Nucleus accumbens (tissue), 56 donors: ENCODE measurements at regions not wholly inside any gene's neighbourhood (a gene's known extent, or its start where the extent isn't known, plus 50 kb on each side); places are given as distances from the start of the nearest gene placed in this dataset.

Source experiments
- DNase-seq, 56 donors: peaks; one replicate each; lab custom pipeline; 2025; lab: John Stamatoyannopoulos, UW

DNA sequence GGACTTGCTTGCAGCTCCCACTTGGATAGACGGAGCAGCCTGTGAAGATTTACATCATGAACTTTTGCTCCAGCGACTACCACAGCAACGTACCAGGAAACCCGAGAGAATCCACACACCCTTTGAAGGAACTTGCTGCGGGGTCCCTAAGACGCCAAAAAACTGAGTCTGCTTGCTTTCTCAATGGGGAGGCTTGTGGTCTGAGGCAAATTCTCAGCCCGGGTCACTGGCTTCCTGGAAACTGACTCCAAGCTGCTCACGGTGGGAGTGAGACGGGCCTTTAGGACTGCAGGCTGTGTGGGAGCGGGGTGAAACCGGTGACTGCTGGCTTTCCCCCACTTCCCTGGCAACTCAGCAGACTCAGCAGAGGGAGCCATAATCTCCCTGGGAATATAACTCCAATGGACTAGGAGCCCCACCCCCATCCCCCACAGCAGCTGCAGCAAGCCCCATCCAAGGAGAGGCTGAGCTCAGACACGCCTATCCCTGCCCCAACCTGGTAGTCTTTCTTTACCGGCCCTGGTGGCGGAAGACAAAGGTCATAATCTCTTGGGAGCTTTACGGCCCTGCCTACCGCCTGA lies 466.0 kb downstream of the CAAP1 start:
- peak in 1 of 56 donors; percentile 9 for DNase-seq

DNA sequence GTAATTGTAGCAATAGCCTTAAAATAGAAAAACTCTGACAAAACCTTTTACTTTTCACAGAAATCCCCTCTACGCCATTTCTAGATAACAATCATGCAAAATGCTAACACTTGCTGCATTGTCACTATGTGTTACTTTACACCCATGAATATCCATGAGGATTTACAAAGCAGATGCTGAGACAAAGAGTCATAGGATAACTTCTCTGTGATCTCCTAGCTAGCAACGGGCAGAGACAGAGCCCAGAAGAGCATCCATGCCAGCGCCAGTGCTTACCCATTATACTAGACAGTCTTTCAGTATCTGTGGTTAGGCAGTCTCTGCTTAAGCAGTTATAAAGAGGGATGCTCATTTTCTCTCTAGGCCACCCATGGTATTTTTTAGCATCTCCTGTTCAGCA lies 474.1 kb downstream of the CAAP1 start:
- DNase-seq, result no peak

DNA sequence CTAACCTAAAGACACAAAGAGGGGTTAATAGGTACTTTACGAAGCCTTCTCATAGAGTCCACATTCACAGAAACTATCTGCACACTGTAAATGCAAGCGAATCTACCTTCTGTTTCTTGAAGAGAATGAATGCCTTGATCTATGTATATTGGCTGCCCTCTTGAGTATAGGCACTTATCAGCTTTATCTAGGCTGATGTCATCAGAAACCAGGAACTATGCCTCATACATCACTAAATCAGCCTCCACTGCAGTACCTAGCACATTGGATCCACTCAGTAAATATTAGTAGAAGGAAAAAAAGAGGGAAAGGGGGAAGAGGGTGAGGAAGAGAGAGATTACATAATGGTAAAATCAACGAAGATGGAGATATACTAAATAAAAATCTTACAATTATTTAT lies 477.1 kb downstream of the CAAP1 start:
- DNase-seq, result no peak

DNA sequence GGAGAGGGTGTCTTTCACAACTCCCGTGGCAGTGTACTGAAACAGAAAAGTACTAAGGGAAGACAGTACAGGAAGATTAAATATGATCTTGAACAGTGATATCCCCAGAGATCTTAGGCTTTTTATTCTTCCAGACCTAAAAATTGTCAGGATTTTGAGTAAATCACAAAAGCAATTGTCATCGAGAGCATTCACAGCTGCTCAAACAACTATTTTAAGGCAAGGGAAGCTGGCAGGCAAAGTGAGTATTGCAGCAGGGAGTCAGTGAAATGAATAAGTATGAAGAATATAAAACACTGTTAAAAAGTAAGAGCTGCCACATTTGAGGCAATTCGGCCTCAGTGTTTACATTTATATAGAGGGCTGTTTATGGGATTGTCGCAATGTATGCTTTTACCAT lies 479.0 kb downstream of the CAAP1 start:
- peak in 4 of 56 donors; percentile 3 to 31 (median 4) for DNase-seq

DNA sequence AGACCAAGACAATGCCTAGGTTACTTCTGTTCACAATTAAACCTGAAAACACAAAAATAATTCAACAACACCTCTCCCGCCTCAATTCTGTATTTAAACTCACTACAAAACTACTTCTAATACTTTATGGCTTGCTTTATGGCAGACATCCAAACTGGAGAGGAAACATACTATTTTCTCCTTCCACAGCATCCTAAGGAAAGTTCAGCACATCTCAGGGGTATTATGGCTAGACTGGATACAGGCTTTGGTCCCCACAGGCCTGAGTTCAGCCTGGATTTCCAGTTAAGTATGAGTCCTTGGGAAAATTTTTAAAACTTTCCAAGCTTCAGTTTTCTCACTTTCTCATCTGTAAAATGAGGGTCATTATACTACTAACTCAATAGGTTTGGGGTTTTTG lies 480.2 kb downstream of the CAAP1 start:
- DNase-seq, result no peak

DNA sequence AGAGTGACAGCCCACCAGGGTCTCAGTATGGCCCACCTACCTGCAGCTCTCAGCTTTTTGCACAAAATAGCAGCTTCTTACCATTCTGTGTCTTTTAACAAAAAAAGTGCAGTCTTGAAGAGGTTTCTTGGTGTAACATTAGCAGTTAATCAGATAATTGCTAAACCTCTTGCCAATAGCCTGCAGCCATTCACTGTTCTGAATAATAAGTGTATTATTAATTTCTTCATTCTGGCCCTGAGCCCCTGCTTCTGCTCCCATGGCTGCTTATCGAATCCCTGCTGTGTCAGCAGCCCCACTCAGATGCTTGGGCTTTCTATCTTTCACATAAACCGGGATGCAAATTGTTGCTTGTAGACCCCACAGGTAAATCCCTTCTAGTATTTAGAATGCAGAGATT lies 485.9 kb downstream of the CAAP1 start:
- no peak for DNase-seq

DNA sequence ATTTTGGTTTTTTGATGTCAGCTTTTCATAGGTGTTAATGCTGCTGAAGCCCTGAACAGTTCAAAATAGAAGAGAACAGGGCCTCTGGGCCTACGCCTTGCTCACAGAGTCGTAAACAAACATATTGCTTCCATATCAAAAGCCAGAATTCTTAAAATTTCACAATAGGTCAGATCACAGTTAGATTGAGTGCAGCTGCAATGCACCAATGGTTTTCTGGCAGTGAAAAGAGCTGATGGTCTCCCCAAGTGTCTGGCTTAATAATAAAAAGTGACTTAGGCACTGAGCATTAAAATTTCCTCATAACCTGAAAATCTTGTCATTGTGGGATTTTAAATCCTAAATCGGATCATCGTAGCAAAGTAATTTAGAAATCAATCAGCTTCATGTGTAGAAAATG lies 493.0 kb downstream of the CAAP1 start:
- DNase-seq, result no peak

DNA sequence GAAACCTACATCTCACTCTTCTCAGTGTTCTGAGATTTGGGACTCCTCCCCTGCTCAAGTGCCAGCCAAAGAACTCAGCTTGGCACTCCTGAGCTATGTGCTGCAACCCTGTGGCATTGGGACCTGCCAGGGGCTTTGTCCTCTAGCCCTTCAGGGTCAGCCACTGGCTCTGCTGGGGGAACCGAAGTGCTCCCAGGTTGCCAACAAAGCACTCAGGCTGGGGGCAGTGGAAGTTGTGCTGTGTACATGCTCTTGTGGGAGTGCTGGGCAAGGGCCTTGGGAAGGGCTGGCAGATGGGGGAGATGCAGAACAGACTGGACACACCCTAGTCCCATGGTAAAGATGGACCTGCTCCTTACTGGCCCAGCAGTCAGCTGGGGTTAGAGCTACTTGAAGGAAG lies 498.6 kb downstream of the CAAP1 start:
- DNase-seq, result peak in 1 of 56 donors; percentile 0

DNA sequence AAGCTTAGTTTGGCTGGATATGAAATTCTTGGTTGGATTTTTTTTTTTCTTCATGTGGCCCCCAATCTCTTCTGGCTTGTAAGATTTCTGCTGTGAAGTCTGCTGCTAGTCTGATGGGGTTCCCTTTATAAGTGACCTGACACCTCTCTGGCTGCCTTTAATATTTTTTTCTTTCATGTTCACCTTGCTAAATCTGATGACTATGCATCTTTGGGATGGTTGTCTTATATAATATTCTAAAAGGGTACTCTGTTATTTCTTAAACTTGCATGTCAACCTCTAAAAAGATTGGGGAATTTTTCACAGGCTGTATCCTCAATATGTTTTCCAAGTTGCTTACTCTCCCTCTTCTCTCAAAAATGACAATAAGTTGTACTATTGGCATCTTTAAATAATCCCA lies 500.0 kb downstream of the CAAP1 start:
- DNase-seq, result no peak

DNA sequence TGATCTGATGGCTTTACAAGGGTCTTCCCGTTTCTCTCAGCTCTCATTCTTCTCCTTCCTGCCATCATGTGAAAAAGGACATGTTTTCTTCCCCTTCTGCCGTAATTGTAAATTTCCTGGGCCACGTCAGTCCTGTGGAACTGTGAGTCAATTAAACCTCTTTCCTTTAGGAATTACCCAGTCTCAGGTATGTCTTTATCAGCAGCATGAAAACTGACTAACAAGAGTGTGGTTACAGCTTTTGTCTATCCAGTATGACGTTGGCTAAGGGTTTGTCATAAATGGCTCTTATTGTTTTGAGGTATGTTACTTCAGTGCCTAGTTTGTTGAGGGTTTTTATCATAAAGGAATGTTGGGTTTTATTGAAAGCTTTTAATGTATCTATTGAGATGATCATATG lies 501.6 kb downstream of the CAAP1 start:
- DNase-seq, result no peak

DNA sequence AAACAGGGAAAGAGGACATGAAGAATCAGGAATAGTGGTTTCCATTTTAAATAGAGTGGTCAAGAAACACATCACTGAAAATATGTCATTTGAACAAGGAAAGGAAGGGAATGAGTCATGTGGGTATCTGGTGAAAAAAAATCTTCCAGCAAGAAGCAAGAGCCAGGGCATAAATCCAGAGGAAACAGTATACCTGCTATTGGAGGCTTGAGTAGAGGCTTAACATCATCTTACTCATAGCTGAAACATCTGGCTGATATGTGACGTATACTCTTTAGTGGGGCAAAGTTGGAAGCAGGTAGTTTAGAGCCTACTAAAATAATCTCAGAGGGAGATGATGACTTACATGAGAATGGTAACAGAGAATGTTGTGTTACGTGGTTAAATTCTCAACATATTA lies 517.2 kb downstream of the CAAP1 start:
- DNase-seq, result no peak

DNA sequence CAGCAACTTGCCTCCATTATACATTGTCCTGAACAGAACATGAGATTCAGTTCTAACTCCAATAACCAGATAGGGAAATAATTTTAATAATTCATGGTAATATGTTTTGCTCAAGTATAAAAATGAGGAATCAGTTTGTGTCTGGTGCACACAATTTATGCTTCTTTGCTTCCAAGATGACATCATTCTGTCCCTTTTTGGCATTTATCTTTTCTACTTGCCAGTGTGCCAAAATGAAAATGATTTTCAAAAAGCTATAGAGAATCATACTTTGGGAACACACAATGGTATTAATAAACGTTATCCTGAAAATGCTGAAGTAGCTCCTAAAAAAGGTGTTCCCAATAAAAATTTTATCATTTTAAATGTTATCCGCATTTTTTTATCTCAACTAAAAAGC lies 519.0 kb downstream of the CAAP1 start:
- DNase-seq, result no peak

DNA sequence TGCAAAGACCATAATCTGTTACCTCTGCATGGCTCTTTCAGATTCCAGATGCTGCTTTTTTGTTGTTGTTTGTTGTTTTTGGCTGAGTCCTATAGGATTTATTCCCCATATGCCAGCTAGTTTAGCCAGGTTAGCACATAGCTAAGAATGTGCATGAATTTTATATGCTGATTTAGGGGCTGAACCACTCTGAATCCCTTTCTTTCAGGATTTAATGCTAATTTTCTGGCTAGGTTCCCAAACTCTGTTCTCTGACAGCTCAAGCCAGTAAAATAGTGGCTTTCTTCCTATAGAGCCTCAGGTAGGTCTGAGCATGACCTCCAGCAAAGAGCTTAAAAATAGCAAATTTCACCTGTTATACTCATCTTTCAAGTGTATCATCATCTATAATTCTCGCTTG lies 521.4 kb downstream of the CAAP1 start:
- DNase-seq, result no peak

DNA sequence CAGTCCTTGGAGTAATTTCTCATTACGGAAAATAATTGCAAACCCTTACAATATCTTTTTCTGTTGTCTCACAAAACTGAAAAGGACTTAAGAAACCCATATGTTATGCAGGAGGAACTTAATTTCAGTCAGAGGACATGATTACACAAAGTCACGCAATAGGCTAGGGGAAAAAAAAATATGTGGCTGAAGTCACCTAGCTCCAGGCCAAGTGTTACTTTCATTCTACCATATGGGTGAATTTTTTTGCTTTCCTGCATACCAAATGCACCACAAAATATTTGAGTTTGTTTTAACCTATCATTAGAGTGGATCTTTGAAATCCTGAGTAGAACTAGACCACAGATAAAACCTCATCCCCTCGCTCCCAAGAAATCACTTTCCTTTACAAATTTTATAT lies 523.5 kb downstream of the CAAP1 start:
- no peak for DNase-seq

DNA sequence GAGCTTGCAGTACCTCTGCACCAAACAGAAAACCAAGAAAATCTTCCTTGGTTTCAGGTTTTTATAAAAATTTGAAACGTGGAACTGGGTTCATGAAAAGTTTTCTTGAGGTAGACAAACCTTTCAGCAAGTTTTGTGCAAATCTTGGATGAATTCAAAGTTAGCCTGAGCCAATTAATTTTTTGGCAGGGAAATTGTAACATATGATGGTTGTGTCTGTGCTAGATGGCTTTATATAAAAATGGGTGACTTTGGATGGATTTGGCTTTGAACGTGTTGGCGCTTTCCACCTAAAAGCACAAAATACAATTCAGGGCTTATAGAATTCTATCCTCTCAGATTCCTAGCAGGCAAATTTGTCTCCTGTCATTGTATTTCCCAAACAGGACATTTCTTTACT lies 524.4 kb downstream of the CAAP1 start:
- no peak for DNase-seq

DNA sequence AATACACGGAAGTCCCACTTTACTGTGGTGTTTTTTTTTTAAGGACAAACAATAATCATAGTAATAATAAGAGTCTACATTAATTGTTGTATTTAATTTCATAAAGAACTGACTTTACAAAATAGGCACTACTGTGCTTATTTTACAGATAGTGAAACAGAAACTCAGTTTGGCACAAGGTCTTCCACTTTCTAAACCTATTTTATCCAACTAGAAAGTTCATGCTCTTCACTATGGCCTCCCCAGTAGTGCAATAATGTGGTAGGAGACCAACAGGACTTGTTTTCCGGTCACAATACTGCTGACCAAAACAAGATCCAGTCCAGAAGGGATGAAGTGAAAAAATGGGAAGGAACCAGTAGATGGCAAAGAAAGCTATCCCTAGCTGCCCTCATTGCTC lies 531.6 kb downstream of the CAAP1 start:
- no peak for DNase-seq

DNA sequence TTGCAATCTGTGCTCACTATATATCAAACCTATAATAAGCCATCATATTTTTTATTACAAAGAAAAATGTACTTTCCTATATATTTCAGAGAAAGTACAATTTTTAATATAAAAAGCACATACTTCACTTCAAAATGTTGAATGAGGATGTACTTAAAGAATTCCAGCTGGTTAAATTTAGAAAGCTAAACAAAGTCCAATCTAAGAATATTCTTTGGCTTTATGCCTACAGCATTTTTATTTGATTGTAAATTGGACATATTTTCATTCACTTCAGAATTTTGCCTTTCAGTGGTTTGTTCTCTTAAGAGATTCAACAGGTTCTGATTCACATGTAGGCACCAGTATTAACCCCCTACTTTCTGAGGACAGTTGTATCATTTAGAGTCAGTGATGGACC lies 533.8 kb downstream of the CAAP1 start:
- no peak for DNase-seq

DNA sequence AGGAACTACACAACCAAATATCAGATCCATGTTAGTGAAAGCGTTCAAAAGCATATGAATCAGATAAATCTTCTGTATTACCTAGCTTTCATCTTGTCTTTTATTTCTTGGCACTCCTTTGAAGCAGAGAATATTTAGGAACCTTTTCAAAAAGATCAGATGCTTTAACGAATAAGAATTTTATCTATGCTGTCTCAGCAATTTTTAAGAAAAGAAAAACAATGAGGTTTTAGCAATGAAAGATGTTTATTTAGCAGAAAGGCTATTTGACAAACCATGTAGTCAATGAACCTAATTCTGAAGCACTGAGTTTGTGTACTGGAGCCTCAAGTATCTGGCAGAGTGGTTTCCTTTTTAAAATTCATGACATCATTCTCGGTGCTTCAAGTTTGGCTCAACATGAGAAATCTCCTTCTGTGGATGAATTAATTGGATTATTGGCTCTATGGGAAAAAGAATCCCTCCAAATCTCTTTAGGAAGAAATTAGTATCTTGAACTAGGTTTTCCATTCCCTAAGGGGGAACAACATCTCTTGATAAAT lies 534.7 kb downstream of the CAAP1 start:
- no peak for DNase-seq

DNA sequence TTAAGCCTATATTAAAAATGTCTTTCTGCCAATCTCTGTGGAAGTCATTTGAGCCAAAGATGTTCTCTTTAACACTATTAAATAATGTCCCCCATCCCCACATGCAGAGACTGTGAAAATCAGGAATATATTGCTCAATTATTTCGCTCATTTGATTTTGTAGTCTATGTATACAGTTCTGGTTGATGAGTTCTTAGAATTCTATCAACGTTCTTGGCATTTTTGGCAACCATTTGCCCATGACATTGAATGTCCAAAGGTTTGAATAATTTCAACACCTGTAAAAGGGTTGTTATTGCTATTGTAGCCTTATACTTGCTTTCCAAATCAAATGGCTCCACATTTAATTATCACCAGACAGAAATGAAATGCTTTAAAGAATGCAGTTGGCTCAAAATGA lies 536.1 kb downstream of the CAAP1 start:
- DNase-seq, result no peak

DNA sequence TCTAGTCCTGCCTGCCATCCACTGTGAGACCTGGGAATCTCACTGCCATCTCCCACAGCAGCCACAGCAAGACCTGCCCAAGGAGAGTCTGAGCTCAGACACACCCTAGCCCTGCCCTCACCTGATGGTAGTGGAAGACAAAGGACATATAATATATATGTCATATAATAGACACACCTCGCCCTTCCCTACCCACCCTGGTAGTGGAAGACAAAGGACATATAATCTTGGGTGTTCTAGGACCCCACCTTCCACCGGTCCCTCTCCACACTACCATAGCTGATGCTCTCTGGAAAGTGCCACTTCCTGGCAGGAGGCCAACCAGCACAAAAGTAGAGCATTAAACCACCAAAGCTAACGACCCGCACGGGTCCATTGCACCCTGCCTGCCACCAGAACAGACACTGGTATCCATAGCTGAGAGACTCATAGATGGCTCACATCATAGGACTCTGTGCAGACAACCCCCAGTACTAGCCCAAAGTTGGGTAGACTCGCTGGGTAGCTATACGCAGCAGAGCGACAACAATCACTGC lies 545.6 kb downstream of the CAAP1 start:
- DNase-seq, result no peak

DNA sequence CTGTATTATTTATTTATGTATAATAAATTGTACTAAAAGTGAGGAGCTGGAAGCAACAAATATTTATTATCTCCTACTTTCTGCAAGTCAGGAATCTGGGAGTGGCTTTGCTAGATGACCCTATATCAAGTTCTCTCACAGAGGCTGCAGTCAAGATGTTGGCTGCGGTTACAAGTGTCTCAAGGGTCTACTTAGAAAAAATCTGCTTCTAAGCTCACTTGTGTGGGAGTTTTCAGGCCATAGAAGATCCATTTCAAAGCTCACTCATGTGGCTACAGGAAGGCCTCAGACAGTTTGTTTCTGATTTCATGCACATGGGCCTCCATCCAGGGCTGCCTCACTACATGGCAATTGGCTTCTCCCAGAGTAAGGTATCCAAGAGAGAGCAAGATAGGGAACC lies 551.1 kb downstream of the CAAP1 start:
- DNase-seq, result no peak

DNA sequence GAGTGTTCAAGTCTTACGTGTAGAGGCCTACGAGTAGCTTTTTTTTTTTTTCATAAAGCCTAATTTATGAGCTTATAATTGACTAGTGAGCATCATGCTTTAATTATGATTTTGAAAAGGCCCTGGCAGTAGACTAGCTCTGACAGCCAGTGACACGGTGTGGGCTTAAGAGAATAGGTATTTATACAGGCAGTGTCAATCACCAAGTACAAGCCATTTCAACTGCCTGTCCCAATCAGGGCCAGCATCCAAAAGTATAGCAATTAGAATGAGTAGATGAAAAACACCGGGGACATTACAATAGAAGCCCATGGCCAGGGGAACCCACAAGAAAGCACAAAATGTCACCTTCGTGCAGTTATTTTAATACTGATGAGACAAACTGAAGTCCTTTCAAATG lies 552.8 kb downstream of the CAAP1 start:
- DNase-seq, result no peak

DNA sequence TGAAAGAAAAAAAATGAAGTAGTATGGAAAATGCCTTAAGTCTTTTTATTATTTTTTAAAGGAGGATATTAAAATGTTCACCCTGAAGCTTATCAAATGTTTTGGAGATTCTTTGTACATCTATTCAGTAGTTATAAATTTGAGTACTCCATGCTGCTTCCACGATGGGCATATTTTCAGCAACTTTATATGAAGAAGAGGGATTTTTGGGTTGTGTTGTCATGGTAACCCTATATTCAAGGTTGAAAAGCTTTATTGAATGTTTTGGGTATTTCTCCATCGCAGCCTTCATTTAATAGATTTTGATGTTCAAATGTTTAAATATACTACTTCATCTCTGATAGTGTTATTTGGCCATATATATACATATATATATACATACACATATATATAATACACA lies 557.5 kb downstream of the CAAP1 start:
- no peak for DNase-seq
